ENCODE measurements at regions not wholly inside any gene's neighbourhood (a gene's known extent, or its start where the extent isn't known, plus 50 kb on each side); places are given as distances from the start of the nearest gene placed in this dataset.

GRCh38 chr9:22343218-22343611 lies 103.4 kb upstream of the DMRTA1 start:
- Histone ChIP-seq H3K9ac (no peak overlapping the region), H4K20me1 (ENCODE audit: insufficient read depth) (no peaks in the 10 kb centered on the region), H3K27me3 (ENCODE audit: insufficient read depth, low read depth) (no peaks in the 10 kb centered on the region), H3K36me3 (ENCODE audit: insufficient read depth) (no peaks in the 10 kb centered on the region), H3K4me1 (ENCODE audit: low read depth, poor library complexity, severe bottlenecking) (no peaks in the 10 kb centered on the region), H3K4me3 (IDR thresholded peaks at IDR 0.05; ENCODE audit: insufficient read depth, low read depth, low read length) (no peak overlapping the region), H3K4me2 (no peak overlapping the region), H2AFZ (ENCODE audit: low read depth) (no peak overlapping the region), H3K79me2 (ENCODE audit: insufficient read depth, low read depth) (no peaks in the 10 kb centered on the region), H3K27ac (no peak overlapping the region)
- TF ChIP-seq CTCF (conservative IDR thresholded peaks at IDR 0.05; ENCODE audit: low read depth, low read length) = no peak

- Histone ChIP-seq H3K36me3 (ENCODE audit: insufficient read depth) (no peaks in the 10 kb centered on the region), H3K27ac (no peak overlapping the region), H3K4me1 (ENCODE audit: low read depth, poor library complexity, severe bottlenecking) (no peaks in the 10 kb centered on the region), H2AFZ (ENCODE audit: low read depth) (no peak overlapping the region), H3K4me3 (IDR thresholded peaks at IDR 0.05; ENCODE audit: insufficient read depth, low read depth, low read length) (no peak overlapping the region), H3K27me3 (ENCODE audit: insufficient read depth, low read depth) (no peaks in the 10 kb centered on the region), H4K20me1 (ENCODE audit: insufficient read depth) (no peaks in the 10 kb centered on the region), H3K9ac (no peak overlapping the region), H3K4me2 (no peak overlapping the region), H3K79me2 (ENCODE audit: insufficient read depth, low read depth) (no peaks in the 10 kb centered on the region)
- TF ChIP-seq CTCF (conservative IDR thresholded peaks at IDR 0.05; ENCODE audit: low read depth, low read length) = no peak
These were observed 91.8 kb upstream of the DMRTA1 start for GRCh38 chr9:22354699-22355384.

- Histone ChIP-seq H3K4me2 (no peak overlapping the region), H3K36me3 (ENCODE audit: insufficient read depth) (no peaks in the 10 kb centered on the region), H3K27ac (no peak overlapping the region), H3K27me3 (ENCODE audit: insufficient read depth, low read depth) (no peaks in the 10 kb centered on the region), H3K9ac (no peak overlapping the region), H3K79me2 (ENCODE audit: insufficient read depth, low read depth) (no peaks in the 10 kb centered on the region), H3K4me3 (IDR thresholded peaks at IDR 0.05; ENCODE audit: insufficient read depth, low read depth, low read length) (no peak overlapping the region), H3K4me1 (ENCODE audit: low read depth, poor library complexity, severe bottlenecking) (no peaks in the 10 kb centered on the region), H2AFZ (ENCODE audit: low read depth) (no peak overlapping the region), H4K20me1 (ENCODE audit: insufficient read depth) (no peaks in the 10 kb centered on the region)
- TF ChIP-seq CTCF (conservative IDR thresholded peaks at IDR 0.05; ENCODE audit: low read depth, low read length) = no peak
These were observed 89.6 kb upstream of the DMRTA1 start for GRCh38 chr9:22356985-22357384.

GRCh38 chr9:22363421-22363887 lies 83.2 kb upstream of the DMRTA1 start:
- H3K4me3 ChIP-seq (IDR thresholded peaks at IDR 0.05; ENCODE audit: insufficient read depth, low read depth, low read length) = no peak overlapping the region
- no peak overlapping the region for H3K4me2 ChIP-seq
- no peaks in the 10 kb centered on the region for H3K4me1 ChIP-seq (ENCODE audit: low read depth, poor library complexity, severe bottlenecking)
- no peak for TF ChIP-seq CTCF (conservative IDR thresholded peaks at IDR 0.05; ENCODE audit: low read depth, low read length)
- H3K27me3 ChIP-seq (ENCODE audit: insufficient read depth, low read depth) = no peaks in the 10 kb centered on the region
- no peak overlapping the region for H2AFZ ChIP-seq (ENCODE audit: low read depth)
- no peaks in the 10 kb centered on the region for H4K20me1 ChIP-seq (ENCODE audit: insufficient read depth)
- no peaks in the 10 kb centered on the region for H3K36me3 ChIP-seq (ENCODE audit: insufficient read depth)
- H3K79me2 ChIP-seq (ENCODE audit: insufficient read depth, low read depth) = no peaks in the 10 kb centered on the region
- no peak overlapping the region for H3K27ac ChIP-seq
- H3K9ac ChIP-seq = no peak overlapping the region
